Epithelial cell of prostate (primary cell): ENCODE measurements at regions not wholly inside any gene's neighbourhood (a gene's known extent, or its start where the extent isn't known, plus 50 kb on each side); places are given as distances from the start of the nearest gene placed in this dataset.

Source experiments
- DNase-seq: peaks from one replicate; pipeline ENCODE4 v3.0.0-alpha.2; 2011; ENCODE audit warnings: low read depth, low spot score
- H3K27ac ChIP-seq: fragments of 450-650 bp; 2 replicates; pipeline ENCODE4 v1.5.1; 2017; ENCODE audit warnings: mild to moderate bottlenecking

DNA sequence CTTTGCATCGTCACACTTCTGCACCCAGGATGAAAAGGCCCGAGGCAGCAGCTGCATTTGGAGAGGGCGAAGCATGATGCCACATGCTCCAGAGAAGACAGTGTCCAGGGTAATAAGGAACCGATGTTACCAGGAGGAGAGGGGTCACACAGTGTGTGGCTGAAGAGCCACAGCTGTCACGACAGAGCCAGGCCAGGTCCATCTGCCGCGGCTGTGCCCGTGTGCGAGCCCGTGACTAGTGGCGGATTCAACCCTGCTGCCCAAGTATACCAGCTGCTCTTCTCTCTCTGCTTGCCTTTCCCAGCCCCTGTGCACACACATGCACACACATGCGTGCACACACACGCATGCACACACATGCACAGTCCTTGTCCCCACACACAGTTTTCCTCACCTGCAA lies 1432.5 kb downstream of the BRD1 start:
- no peak overlapping the region for H3K27ac ChIP-seq
- no peak for DNase-seq

DNA sequence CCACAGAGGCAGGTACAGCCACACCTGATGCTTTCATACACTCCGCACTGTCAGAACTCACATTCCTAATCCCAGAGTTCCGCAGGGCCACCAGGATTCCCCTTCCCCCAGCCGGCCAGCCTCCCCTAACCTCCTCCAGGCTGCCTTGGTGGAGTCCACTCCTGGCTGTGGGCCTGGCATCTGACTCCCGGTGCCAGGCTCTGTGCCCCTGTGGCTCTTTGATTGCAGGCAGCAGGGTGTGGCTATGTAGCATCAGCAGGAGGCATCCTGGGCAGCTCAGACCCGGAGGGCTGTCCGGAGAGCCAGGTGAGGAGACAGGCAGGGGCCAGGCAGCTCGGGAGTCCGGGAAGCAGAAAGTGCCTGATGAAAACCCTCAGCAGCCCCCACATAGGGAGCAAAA lies 1432.9 kb downstream of the BRD1 start:
- no peak for DNase-seq
- H3K27ac ChIP-seq = no peak overlapping the region

DNA sequence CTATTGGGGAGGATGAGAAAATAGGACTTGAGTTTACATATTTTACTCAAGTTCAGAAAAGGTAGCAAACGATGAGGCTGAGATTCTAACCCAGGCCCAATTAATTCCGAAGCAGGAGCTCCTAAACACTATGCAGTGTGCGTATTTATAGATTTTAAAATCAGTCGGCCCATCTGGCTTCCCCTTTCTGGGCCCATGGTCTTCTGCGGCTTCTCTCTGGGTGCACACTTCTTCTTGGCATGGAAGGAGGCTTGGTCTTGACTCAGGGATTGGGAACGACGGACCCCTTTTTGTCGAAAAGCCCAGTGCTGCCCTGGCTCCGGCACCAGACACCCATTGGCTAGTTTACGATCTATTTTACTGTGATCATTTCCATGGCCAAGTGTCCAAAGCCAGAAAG lies 1433.8 kb downstream of the BRD1 start:
- DNase-seq = no peak

DNA sequence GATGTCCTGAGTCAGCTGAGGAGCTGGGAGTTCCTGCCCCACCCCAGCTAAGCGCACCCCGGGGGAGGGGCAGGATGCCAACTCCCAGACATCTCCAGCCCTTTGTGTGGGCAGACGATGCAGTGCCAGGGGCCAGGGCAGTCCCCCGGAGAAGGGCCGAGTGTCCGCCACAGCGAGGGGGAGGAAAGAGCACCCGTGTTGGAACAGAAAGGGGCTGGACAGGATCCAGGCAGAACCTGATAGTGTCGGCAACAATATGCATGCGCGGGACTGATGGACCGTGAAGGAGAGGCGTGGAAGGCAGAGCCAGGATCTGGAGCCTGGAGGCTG lies 1434.7 kb downstream of the BRD1 start:
- no peak for DNase-seq
- no peak overlapping the region for H3K27ac ChIP-seq

More for the DNA sequence above, 1433.8 kb downstream of the BRD1 start:
- H3K27ac ChIP-seq = no peak overlapping the region

DNA sequence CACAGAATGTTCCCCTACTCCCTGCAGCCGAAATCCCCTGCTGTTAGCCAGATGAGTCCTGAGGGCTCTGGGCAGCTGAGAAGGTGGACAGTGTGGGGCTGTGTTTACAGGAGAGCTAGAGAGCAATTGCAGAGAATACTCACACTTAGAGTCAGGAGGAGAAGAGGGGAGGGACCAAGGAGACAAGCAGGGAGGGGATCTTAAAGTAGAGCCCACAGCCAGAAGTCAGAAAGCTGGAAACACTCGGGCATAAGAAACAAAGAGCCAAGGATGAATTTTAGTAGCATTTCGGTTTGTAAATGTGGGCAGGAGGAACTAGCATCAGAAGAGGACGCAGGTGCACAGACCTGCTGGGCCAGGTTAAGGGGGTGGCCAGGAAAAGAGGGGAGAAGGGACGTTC lies 1435.9 kb downstream of the BRD1 start:
- no peak overlapping the region for H3K27ac ChIP-seq
- no peak for DNase-seq

DNA sequence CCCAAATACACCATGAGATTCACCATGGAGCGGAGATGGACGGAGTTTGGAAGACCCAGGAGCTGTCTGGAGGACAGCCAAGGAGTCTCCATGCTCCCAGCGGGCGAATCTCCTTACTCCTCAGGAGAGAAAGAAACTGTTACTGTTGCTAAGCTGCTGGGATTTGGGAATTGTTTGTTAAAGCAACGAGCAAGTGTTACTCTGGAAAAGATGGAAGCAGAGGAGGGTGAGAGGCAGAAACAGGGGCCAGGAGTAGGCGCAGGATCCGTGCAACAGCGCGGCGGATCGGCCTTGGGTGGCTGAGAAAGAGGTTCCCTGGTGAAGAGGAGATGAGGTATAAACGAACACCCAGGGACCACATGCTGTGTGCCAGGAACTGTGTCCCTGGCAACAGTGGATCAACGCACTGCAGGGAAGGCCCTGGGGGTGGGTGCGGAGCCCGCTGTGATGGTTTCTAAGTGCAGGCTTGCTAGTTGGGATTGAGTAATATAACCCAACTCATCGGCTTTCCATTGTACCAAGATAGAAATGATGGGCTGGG lies 1436.4 kb downstream of the BRD1 start:
- no peak overlapping the region for H3K27ac ChIP-seq
- no peak for DNase-seq

DNA sequence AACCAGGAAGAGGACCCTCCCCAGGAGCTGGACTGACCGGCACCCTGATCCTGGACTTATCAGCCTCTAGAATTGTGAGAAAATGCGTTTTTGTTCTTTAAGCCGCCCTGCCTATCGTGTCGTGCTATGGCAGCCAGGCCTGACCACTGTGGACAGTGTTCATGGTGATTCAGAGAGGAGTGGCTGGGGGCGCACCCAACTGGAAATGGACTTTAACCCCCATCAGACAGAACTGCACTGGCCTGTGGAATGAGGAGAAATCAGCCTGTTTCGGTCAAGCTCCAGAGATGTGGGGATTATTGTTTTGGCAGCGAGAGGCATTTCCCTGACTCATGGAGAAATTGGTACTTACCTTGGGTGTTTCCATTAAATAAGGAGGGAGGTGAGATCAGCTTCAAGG lies 1437.8 kb downstream of the BRD1 start:
- no peak overlapping the region for H3K27ac ChIP-seq
- no peak for DNase-seq

DNA sequence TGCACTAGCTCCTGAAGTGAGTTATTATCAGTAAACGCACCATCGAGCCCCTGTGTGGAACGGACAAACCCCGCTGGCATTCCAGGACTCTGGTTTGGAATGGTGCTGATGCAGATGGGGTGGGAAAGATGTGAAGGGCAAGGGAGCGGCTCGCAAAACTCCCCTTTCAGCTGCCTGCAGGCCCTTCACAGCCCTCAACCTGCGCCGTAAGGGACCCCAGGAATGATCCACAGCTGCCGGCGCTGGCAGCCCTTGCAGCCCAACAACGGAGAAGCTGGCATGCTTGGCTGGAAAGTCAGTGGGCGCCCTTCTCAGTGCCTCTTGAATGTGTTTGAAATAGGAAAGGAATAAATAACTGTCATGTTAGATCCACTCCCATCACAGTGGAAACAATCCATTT lies 1445.5 kb downstream of the BRD1 start:
- DNase-seq = no peak

DNA sequence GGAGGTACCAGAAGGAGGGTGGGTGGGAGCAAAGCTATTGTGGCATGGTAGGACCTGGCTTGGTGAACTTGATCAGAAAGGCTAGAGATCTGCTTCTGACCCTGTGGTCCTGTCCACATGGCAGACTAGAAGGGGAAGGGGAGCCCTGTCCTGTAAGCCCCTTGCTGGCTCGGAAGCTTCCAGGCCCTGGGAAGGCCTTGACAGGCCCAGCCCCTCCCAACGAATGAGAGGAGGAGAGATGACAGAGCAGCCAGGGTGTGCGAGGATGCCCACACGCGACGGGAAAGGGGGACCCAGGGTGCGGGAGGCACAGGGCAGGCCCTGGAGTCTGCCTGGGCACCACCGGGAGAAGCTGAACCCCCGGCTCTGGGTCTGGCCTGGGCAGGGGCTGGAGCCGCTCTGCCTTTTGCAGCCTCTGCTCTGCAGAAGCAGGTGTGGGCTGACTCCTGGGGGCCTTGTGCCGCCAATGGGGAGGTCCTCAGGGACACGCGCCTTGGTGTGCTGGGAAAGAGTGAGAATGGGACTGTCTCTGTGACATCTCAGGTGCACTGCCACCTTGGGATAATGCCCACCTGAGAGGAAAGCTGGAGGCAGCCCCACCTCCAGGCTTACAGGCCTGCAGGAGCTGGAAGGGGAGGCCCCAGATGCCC lies 1447.5 kb downstream of the BRD1 start:
- H3K27ac ChIP-seq = no peak overlapping the region
- DNase-seq = no peak

More for the DNA sequence above, 1445.5 kb downstream of the BRD1 start:
- H3K27ac ChIP-seq = no peak overlapping the region

DNA sequence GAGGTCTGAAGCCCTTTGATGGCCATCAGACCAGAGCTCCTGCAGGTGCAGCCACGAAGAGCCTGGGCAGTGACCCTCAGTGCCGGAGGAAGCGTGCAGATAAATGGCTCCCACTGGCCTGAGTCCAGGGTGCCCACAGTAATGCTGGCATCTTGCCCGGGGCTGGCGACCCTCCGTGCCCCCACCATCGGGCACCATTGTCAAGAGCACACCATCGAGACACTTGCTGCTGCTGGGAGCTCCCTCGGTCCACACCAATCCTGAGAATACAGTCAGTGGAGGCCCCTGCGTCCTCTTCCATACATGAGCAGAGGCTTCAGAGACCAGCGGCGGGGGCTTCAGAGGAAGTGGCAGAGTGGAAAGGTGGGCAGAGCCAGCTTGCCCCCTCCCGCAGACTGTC lies 1448.3 kb downstream of the BRD1 start:
- DNase-seq = no peak
- no peak overlapping the region for H3K27ac ChIP-seq

DNA sequence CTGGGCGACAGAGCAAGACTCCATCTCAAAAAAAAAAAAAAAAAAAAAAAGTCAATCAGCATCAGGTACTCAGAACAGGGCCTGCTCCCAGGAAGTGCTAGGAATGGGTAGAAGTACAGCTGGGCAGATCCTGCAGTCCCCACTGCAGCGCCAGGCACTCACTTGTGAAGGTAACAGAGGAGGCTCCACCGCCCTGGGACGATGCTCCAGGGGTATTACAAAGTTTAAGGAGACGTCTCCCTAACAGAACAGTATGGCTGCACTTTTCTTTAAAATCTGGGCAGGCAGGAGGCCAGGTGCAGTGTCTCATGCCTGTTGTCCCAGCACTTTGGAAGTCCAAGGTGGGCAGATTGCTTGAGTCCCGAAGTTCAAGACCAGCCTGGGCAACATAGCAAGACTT lies 1449.0 kb downstream of the BRD1 start:
- H3K27ac ChIP-seq = no peak overlapping the region
- no peak for DNase-seq

DNA sequence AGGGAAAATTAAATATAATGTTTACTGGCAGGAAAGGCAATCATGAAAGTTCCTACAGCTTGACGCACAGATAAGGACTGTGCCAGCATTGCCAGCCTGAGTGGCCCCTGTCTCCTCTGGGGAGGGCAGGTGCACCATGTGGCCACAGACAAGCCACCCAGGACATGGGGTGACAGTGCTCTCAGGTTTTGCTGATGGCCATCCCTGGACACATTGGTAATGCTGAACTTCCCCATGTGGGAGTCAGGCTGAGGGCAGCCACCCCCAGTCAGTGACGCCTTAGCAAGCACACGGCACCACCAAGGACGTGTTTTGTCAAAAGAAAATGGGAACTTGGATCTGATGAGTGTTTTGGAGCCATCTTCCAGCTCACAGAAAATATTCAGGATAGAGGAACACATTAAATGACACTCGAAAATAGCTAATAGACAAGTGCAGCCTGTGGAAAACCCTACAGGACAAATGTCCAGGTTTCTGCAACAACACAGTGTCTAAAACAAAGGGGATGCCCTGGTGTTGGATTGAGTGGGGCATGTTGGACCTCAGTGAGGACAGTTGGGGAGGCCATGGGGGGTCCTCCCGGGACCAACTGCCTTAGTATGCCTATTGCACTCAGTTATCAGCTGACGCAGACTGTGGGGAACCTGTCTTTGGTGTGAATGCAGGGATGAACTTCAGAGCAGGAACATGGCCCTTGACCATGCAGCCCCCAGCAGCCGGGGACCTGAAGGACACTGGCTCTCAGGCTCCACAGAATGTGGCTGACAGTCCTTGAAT lies 1450.5 kb downstream of the BRD1 start:
- DNase-seq = no peak
- no peak overlapping the region for H3K27ac ChIP-seq

DNA sequence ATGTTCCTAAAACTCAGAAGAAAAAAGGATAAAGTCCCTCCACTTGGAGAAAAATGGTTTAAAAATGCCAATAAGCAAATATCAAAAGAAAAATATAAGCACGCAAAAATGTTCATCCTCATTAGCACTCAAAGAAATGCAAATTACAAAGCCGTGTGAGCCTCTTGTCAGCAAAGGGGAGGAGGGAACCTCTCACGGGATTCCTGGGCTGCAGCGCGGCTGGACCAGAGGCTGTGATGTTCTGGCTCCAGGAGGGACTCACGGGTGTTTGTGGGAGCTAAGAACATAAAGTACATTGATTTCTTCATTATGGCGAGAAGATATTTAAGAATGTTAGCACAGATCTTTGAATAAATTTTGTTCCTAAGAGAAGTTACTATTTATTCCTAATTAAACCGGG lies 1451.2 kb downstream of the BRD1 start:
- no peak overlapping the region for H3K27ac ChIP-seq
- no peak for DNase-seq

DNA sequence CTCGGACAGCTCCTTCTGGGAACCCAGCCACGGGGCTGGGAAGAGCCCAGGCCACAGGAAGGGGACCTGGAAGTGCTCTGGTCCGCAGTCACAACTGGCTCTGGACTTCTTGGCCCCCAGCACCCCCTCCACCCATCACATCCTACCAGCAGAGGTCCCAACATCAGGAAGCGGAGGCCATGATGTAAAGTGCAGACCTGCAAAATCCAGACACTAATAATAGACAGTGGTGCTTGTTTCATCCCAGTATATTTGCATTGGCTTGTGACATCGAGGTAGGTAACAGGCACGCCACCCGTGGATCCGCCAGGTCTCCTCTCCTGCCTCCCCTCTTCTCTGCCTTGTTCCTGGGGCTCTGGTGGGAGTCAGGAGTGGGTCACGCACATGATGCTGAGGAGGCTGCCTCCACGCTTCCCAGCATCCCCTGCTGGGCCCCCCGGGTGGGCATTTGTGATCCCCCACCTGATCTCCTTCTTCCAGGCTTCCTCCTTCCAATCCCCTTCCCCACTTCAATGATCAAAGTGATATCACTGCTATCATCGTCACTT lies 1454.0 kb downstream of the BRD1 start:
- H3K27ac ChIP-seq = no peak overlapping the region
- DNase-seq = no peak

DNA sequence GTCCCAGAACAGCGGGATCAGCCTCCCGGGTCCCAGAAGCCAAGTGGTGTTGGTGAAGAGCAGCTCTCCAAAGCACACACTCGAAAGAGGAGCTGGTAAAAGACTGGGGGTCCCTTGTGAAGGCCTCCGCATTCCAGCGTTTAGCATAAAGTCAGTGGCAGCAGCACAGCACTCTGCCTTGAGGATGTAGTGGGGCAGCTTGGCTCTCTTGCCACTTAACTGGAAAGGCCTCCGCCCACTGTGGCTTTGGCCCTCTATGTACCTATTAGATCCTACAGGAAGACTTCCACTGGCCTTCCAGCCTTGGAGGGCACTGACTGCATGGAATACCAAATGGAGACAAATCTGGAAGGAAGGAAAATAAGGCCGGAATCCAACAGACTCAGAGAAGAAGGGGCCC lies 1455.3 kb downstream of the BRD1 start:
- DNase-seq = no peak
- no peak overlapping the region for H3K27ac ChIP-seq

DNA sequence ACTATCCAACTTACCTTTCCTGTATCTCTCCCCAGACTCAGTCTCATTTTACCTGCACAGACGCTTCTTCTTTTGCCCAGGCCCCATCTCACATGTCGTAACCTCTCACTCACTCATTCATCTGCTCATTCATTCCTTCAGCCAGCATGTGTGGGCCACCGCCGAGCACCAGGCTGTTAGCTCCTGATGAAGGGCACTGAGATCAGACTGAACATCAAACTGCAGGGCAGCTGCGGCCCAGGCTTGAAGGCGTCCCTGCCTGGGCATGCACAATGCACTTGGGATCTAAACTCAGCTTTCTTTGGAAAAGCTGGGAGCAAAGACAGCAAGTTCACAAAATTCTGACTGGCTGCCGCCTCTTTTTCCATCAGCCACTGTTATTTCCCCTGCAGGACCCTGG lies 1456.3 kb downstream of the BRD1 start:
- H3K27ac ChIP-seq = no peak overlapping the region
- DNase-seq = no peak

DNA sequence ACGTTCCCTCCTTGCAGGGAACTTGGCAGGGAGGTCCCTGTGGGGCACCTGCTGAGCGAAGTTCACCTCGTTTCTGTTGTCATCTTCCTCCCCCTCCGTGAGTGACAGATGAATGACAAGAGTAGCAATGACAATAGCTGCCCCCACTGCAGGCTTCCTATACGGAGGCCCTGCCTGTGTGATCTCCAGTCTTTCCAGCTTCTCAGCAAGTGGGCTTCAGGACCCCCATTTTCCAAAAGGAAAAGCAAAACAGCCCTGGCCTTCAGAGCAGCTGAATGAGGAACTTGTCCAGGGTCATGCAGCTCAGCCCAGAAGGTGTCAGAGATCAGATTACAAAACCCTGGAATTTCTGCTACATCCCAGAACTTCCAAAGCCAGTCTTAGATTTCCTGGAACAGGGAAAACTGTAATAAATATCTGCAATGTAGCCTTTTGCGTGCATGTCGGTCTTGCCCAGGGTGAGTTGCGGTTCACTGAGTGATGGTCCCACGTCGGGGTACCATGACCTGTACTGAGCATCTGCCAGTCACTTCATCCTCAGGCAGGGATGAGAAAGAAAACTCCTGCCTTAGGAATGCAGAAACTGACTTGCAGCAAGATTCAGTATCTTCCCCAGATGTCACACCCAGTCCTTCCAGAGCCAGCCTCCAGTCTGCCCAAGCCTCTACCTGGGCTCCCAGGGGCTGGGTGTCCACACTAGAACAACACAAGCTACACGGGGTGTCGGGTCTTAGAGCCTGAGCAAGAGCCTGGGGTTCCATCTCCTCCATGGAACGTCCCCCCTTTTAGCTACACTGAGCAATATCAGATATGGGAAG lies 1457.0 kb downstream of the BRD1 start:
- no peak overlapping the region for H3K27ac ChIP-seq
- no peak for DNase-seq

DNA sequence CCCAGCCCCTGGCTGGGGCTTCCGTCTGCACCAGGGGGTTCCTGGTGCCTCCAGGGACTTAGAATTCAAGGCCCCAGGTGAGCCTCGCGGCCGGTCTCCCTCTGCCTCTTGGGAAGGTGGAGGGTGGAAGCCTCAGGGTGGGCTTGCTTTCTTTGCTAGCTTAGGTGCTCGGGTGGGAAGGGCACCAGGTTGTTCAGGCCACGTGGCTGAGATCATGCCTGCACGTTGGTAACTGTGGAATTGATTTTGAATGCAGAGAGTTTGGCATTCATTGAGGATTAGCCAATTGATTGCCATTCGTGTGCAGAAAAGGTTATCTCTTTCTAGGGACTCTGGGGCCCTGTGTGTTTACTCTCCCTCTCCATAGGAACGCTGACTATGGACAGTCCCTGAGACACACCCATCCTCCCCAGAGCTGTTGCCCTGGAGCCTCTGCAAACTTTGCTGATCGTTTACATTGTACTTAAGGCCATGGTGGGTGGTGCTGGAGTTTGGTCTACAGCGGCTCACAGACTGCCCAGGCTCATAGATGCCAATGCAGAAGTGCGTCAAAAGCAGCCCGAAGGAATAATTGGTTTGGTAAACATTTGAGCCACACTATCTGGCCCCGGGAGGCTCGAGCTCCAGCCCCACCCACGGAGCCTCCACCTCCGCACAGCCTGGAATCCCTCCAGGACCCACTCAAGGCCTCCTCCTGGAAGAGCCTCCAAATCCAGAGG lies 1457.7 kb downstream of the BRD1 start:
- DNase-seq = no peak
- H3K27ac ChIP-seq = no peak overlapping the region

DNA sequence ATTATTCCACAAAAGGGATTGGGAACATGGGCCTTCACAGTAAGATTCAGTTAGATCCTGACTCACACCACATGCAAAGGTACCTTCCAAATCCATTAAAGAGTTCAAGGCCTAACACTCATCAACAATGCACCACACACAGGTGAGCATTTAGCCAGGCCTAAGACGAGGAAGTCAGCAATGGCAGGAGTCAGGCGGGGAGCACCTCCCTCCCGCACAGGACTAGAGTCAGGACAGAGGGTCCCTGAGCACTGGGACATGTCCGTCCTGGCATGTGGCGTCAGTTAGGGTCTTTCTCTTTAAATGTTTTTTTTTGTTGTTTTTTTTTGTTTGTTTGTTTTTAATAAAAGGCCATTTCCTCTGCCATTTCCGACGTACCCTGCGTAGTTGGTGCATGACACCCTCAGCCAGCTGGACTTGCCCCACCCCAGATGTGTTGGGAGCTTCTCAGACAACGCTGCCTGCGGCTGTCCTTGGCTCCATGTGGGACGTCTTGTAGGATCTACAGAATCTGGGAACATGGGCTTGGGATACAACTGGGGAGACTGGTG lies 1458.6 kb downstream of the BRD1 start:
- H3K27ac ChIP-seq = no peak overlapping the region
- DNase-seq = no peak

DNA sequence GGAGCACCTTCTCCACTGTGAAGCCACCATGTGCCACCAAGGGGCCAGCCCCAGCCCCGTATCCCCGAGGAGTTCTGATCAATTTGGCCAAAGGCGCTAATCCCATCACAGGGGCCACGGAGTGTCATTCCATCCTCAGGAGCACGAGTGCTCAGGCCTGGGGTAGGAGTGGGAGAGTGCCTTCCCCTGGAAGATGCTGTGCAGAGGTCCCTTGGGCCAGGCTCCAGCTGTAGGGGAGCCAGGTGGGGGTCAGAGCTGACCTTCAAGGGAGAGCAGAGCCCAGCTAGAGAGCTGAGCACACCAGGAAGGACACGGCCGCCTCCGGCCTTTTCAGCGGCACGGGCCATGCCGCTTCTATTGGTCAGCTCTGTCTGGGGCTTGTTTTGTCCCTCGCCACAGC lies 1459.9 kb downstream of the BRD1 start:
- no peak overlapping the region for H3K27ac ChIP-seq
- no peak for DNase-seq
